ENCODE measurements at regions not wholly inside any gene's neighbourhood (a gene's known extent, or its start where the extent isn't known, plus 50 kb on each side); places are given as distances from the start of the nearest gene placed in this dataset.

- TF ChIP-seq ZNF274 (IDR thresholded peaks at IDR 0.05; ENCODE audit: low read depth, low read length) = no peak
- no peak for TF ChIP-seq YY1 (IDR thresholded peaks at IDR 0.05; ENCODE audit: insufficient read depth, insufficient read length)
Measured at GRCh38 chr12:25725470-25725869, 172.4 kb upstream of the LMNTD1 start.
